Right renal cortex interstitium (tissue), 3 donors: ENCODE measurements at regions not wholly inside any gene's neighbourhood (a gene's known extent, or its start where the extent isn't known, plus 50 kb on each side); places are given as distances from the start of the nearest gene placed in this dataset.

Source experiments
- DNase-seq, 3 donors: peaks; one replicate each; pipeline ENCODE4 v3.0.0-alpha.2; 2013; ENCODE audit warnings: low read depth in 3 of 3, low spot score in 2 of 3

DNA sequence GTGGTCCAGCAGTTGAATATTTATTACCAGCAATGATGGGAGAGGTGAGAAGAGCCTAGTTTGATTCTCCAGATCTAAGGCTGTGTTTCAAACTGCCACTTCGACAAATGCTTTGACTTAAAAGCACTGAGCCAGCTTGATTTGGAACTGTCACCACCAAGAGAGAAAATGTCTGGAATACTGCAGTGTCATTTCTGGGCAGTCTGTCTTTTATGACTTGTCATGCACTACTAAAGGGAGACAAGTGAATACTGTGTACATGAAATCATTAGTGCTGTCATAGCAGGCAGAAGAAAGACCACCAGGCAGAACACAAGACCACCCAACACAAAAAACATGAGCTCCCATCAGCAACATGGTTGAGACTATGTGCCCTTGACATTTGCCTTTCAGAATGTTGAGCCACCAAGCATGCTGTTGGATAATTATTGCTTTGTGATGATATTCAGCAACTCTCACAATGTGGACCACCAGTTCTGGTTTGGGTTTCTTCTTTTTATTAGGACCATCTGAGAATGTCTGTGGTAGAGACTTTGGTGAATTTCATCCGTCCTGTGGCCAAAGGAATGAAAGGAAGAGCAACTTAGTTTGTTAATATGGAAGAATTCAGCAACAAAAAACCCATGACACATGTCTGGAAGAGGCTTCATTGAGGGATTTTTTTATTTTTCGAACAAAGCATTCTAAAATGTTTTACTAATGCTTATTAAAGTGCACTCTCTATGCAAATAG lies 125.8 kb downstream of the NTMT2 start:
- DNase-seq = no peak

DNA sequence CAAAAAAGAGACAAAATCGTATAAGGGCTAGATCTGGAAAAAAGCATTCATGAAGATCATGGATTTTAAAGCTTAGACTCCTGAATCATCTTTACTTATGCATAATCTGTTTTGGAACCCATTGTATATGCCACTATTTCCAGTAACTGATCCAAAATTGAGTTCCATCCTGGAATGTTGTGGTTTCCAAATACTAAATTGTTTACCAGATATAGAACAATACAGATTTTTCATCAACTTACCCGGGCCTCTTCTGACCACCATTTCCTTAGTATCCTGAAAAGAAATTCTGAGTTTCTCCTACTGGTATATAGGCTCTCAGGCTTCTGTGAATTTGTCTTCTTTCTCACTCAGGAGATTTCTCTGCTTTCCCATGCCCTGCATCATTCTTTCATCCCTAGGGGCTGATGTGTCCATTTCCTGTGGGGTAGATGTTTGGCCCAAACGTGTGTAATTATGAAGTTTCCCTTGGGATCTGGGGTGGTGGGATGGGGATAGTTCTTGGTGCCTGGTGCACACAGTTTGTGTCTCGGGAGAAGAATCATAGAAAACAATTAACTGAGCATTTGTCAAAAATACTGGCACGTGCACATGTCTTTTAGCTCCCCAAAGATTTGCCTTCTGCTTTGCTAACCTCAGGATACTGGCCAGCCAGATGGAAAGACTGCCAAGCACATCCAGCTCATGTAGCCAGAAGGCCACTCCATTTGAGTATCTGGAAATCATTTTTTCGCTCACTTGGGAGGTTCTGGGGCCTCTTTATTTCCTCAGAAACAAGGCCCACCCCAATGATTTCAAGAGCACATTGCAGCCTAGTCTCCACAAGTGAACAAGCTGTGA lies 127.8 kb downstream of the NTMT2 start:
- DNase-seq = no peak

DNA sequence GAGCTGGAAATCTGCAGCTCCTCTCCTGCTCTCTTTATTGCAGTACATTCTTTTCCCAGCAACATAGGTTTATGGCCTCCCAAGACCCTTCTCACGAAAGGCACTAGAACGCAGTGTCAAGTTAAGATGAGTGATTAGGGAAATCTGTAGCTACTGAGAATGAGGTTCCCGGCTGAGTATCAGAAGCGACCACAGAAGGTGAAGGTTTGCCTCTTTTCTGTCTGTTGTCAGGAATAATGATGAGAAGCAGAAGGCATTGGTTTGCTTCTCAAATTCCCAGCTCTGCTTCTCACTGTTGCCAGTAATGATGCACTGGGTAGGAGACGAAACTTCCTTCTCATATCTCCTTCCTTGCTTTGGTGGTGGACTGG lies 128.4 kb downstream of the NTMT2 start:
- no peak for DNase-seq

- no peak for DNase-seq
These were observed 132.2 kb downstream of the NTMT2 start for GRCh38 chr1:170277985-170278384.

- DNase-seq = no peak
These were observed 138.3 kb downstream of the NTMT2 start for GRCh38 chr1:170284016-170284415.

DNA sequence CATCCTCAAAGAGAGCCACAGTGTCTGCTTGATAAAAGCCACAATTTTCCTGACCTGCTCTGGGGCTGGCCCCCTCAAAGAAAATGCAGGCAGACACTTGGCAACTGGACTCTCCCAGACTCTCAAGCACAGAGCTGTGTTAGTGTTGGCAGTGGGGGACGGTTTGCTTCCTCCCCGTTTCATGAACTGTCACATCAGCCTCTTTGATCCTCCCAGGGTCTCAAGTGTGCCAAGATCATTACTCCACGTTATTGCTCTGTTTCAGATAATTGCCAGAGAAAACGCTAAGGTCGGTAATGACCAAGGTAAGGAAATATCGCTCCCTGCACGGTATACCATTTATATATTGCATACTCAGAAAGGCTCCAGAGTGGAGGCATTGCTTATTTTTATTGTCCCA lies 138.8 kb downstream of the NTMT2 start:
- no peak for DNase-seq

GRCh38 chr1:170284951-170285350 lies 139.2 kb downstream of the NTMT2 start:
- DNase-seq = no peak

GRCh38 chr1:170288155-170288554 lies 142.4 kb downstream of the NTMT2 start:
- DNase-seq = no peak

- no peak for DNase-seq
These were observed 144.5 kb downstream of the NTMT2 start for GRCh38 chr1:170290276-170290675.

DNA sequence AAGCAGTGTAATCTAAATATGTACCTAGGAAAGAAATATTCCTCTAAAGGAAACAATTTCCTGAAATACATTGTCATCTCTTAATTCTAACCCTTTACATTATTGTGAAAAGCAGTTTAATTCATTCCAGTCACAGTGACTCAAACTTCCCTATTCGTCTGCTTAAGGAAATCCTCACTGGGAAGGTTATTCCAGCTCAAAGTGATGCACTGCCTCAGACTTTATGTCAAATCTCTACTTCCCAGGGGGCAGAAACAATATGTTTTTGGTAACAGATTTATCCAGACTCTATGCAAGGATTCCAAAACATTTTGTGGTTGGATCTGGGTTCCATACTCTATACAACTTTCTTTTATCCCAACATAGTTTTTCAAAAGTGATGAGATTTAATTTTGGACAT lies 145.2 kb downstream of the NTMT2 start:
- DNase-seq = no peak

- DNase-seq = no peak
These were observed 145.8 kb downstream of the NTMT2 start for GRCh38 chr1:170291516-170291915.

- no peak for DNase-seq
These were observed 150.5 kb downstream of the NTMT2 start for GRCh38 chr1:170296211-170296610.

- no peak for DNase-seq
These were observed 150.9 kb downstream of the NTMT2 start for GRCh38 chr1:170296642-170297041.

DNA sequence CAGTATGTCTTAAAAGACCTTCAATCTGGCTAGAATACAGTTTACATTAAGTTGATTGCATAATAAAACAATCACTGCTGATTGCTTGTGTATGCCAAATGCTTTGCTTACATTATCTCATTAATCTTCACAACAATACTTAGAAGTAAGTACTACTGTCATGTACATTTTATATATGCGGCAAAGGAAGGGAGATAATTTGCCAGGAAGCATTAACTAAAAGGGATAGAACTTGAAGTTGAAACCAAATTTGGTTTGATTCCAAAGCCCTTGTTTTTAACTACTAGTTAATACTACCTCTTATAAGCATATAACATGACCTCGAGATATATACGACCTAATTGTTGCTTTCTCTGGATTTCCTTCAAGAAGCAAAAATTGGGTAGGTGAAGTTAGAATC lies 155.8 kb downstream of the NTMT2 start:
- no peak for DNase-seq

GRCh38 chr1:170303034-170303433 lies 157.3 kb downstream of the NTMT2 start:
- no peak for DNase-seq

GRCh38 chr1:170305777-170306512 lies 160.2 kb downstream of the NTMT2 start:
- no peak for DNase-seq

- no peak for DNase-seq
These were observed 160.8 kb downstream of the NTMT2 start for GRCh38 chr1:170306513-170306910.

GRCh38 chr1:170306948-170307347 lies 161.2 kb downstream of the NTMT2 start:
- no peak for DNase-seq

- DNase-seq = no peak
These were observed 161.7 kb downstream of the NTMT2 start for GRCh38 chr1:170307426-170307825.

- peak in 1 of 3 donors; percentile 23 for DNase-seq
These were observed 163.7 kb downstream of the NTMT2 start for GRCh38 chr1:170309389-170310013.

- no peak for DNase-seq
These were observed 164.3 kb downstream of the NTMT2 start for GRCh38 chr1:170310014-170310405.
